ENCODE measurements at regions not wholly inside any gene's neighbourhood (a gene's known extent, or its start where the extent isn't known, plus 50 kb on each side); places are given as distances from the start of the nearest gene placed in this dataset.

DNA sequence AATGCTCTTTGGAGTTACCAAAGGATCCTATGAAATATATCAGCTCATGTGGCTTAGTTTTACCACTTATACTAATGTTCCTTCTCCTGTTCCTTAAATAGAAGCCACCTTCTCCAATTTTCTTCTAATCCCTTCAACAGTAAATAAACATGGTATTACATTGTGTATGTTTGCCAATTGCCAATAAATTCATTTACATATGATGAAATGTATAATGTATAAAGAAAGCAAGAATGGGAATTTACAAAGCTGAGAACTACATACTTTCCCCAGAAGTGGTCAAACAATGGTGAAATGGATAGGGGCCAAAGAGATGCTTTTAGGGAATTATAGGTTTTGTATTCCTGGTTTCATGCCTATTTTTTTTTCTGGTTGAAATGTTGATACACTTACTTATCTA, 894.2 kb upstream of the CRIM1 start:
- peak overlapping the region; percentile 52 for H3K4me3 Mint-ChIP-seq (ENCODE audit: unreplicated experiment)
- no peak overlapping the region for H2AFZ ChIP-seq (ENCODE audit: low read depth, low read length)
- no peaks in the 10 kb centered on the region for H4K20me1 ChIP-seq (ENCODE audit: insufficient read depth, low read length)
- TF ChIP-seq CTCF (IDR thresholded peaks at IDR 0.05; ENCODE audit: insufficient read depth, low read depth, low read length) (no peak), EZH2 (IDR thresholded peaks at IDR 0.05; ENCODE audit: insufficient read depth, low read length) (no peak)
- H3K9me3 Mint-ChIP-seq (ENCODE audit: unreplicated experiment), result no peaks in the 10 kb centered on the region
- peaks cover 27% of the 10 kb centered on the region for H3K4me1 ChIP-seq (ENCODE audit: insufficient read depth, low read length)
- H3K36me3 Mint-ChIP-seq (ENCODE audit: low read depth, unreplicated experiment), result no peaks in the 10 kb centered on the region
- no peaks in the 10 kb centered on the region for H3K9me3 ChIP-seq (ENCODE audit: insufficient read depth, low read depth, low read length)
- no peaks in the 10 kb centered on the region for H3K27me3 ChIP-seq (ENCODE audit: insufficient read depth, low read length)
- no peaks in the 10 kb centered on the region for H3K79me2 ChIP-seq (ENCODE audit: insufficient read depth, low read length)
- H3K9ac ChIP-seq (ENCODE audit: low read length), result no peak overlapping the region
- no peaks in the 10 kb centered on the region for H3K36me3 ChIP-seq (ENCODE audit: insufficient read depth, low read length)
- H3K27me3 Mint-ChIP-seq (ENCODE audit: low read depth, unreplicated experiment), result no peaks in the 10 kb centered on the region
- H3K4me3 ChIP-seq (ENCODE audit: insufficient read depth, low read depth, low read length), result no peak overlapping the region
- no peak overlapping the region for H3K4me2 ChIP-seq (ENCODE audit: low read length)
- peaks cover 36% of the 10 kb centered on the region for H3K4me1 Mint-ChIP-seq (ENCODE audit: low read depth, unreplicated experiment)
- DNase-seq (ENCODE audit: low read depth), result no peak
- H3K27ac ChIP-seq (ENCODE audit: low read depth, low read length), result no peak overlapping the region
- FAIRE-seq, result no peak
- H3K27ac Mint-ChIP-seq (ENCODE audit: unreplicated experiment), result peak overlapping the region; percentile 87

DNA sequence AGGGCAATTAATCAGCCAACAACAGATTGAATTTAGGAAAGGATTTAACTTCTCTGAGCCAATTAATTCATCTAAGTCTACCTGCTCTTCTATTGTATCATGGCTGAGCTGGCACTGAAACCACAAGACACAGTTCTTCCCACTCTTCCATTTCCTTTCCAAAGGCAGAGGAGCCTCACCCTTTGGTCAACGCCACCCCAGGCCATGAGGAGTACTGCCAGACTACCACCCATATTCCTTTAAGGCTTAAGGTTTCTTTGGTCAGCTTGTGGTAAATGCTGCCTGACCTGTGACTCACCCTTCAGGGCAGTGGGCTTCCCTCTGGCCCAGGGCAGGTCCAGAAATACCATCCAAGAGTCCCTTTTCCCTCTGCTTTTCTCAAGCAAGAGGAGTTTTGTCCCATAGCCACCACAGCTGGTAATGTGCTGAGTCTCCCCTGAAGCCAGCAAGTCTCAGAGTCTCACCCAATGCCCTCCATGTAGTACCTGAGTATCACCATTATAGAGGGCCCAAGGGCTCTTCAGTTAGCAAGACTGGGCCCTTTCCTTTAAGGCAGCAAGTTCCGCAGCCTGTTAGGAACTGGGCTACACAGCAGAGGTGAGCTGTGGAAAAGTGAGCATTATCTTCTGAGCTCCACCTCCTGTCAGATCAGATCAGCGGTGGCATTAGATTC, 900.5 kb upstream of the CRIM1 start:
- H3K4me1 ChIP-seq (ENCODE audit: insufficient read depth, low read length), result no peaks in the 10 kb centered on the region
- DNase-seq (ENCODE audit: low read depth) (peak; percentile 18), FAIRE-seq (no peak)
- peaks cover 5% of the 10 kb centered on the region for H3K4me1 Mint-ChIP-seq (ENCODE audit: low read depth, unreplicated experiment)
- no peaks in the 10 kb centered on the region for H3K9me3 ChIP-seq (ENCODE audit: insufficient read depth, low read depth, low read length)
- no peak overlapping the region for H3K4me2 ChIP-seq (ENCODE audit: low read length)
- no peaks in the 10 kb centered on the region for H3K9me3 Mint-ChIP-seq (ENCODE audit: unreplicated experiment)
- H4K20me1 ChIP-seq (ENCODE audit: insufficient read depth, low read length), result no peaks in the 10 kb centered on the region
- H3K27ac Mint-ChIP-seq (ENCODE audit: unreplicated experiment), result peak overlapping the region; percentile 70
- no peak overlapping the region for H2AFZ ChIP-seq (ENCODE audit: low read depth, low read length)
- no peak overlapping the region for H3K4me3 Mint-ChIP-seq (ENCODE audit: unreplicated experiment)
- no peaks in the 10 kb centered on the region for H3K79me2 ChIP-seq (ENCODE audit: insufficient read depth, low read length)
- no peak overlapping the region for H3K27ac ChIP-seq (ENCODE audit: low read depth, low read length)
- no peaks in the 10 kb centered on the region for H3K27me3 Mint-ChIP-seq (ENCODE audit: low read depth, unreplicated experiment)
- TF ChIP-seq CTCF (IDR thresholded peaks at IDR 0.05; ENCODE audit: insufficient read depth, low read depth, low read length) (peak; percentile 30), EZH2 (IDR thresholded peaks at IDR 0.05; ENCODE audit: insufficient read depth, low read length) (no peak)
- H3K27me3 ChIP-seq (ENCODE audit: insufficient read depth, low read length), result no peaks in the 10 kb centered on the region
- no peak overlapping the region for H3K9ac ChIP-seq (ENCODE audit: low read length)
- no peak overlapping the region for H3K4me3 ChIP-seq (ENCODE audit: insufficient read depth, low read depth, low read length)
- no peaks in the 10 kb centered on the region for H3K36me3 Mint-ChIP-seq (ENCODE audit: low read depth, unreplicated experiment)
- H3K36me3 ChIP-seq (ENCODE audit: insufficient read depth, low read length), result no peaks in the 10 kb centered on the region

- H3K4me3 ChIP-seq (ENCODE audit: insufficient read depth, low read depth, low read length), result no peak overlapping the region
- no peaks in the 10 kb centered on the region for H3K36me3 ChIP-seq (ENCODE audit: insufficient read depth, low read length)
- no peaks in the 10 kb centered on the region for H3K9me3 Mint-ChIP-seq (ENCODE audit: unreplicated experiment)
- H3K79me2 ChIP-seq (ENCODE audit: insufficient read depth, low read length), result no peaks in the 10 kb centered on the region
- no peaks in the 10 kb centered on the region for H3K4me1 Mint-ChIP-seq (ENCODE audit: low read depth, unreplicated experiment)
- no peak overlapping the region for H3K4me3 Mint-ChIP-seq (ENCODE audit: unreplicated experiment)
- TF ChIP-seq EZH2 (IDR thresholded peaks at IDR 0.05; ENCODE audit: insufficient read depth, low read length) (no peak), CTCF (IDR thresholded peaks at IDR 0.05; ENCODE audit: insufficient read depth, low read depth, low read length) (no peak)
- H3K27ac Mint-ChIP-seq (ENCODE audit: unreplicated experiment), result no peak overlapping the region
- peak overlapping the region; percentile 15 for H2AFZ ChIP-seq (ENCODE audit: low read depth, low read length)
- DNase-seq (ENCODE audit: low read depth), result no peak
- H3K27me3 Mint-ChIP-seq (ENCODE audit: low read depth, unreplicated experiment), result no peaks in the 10 kb centered on the region
- no peaks in the 10 kb centered on the region for H3K9me3 ChIP-seq (ENCODE audit: insufficient read depth, low read depth, low read length)
- H3K27ac ChIP-seq (ENCODE audit: low read depth, low read length), result no peak overlapping the region
- no peaks in the 10 kb centered on the region for H3K27me3 ChIP-seq (ENCODE audit: insufficient read depth, low read length)
- H3K36me3 Mint-ChIP-seq (ENCODE audit: low read depth, unreplicated experiment), result no peaks in the 10 kb centered on the region
- H4K20me1 ChIP-seq (ENCODE audit: insufficient read depth, low read length), result no peaks in the 10 kb centered on the region
- H3K4me1 ChIP-seq (ENCODE audit: insufficient read depth, low read length), result no peaks in the 10 kb centered on the region
- H3K4me2 ChIP-seq (ENCODE audit: low read length), result no peak overlapping the region
- no peak overlapping the region for H3K9ac ChIP-seq (ENCODE audit: low read length)
- no peak for FAIRE-seq
Observed at GRCh38 chr2:35447821-35448220, 907.8 kb upstream of the CRIM1 start.
